ENCODE measurements at regions not wholly inside any gene's neighbourhood (a gene's known extent, or its start where the extent isn't known, plus 50 kb on each side); places are given as distances from the start of the nearest gene placed in this dataset.

DNA sequence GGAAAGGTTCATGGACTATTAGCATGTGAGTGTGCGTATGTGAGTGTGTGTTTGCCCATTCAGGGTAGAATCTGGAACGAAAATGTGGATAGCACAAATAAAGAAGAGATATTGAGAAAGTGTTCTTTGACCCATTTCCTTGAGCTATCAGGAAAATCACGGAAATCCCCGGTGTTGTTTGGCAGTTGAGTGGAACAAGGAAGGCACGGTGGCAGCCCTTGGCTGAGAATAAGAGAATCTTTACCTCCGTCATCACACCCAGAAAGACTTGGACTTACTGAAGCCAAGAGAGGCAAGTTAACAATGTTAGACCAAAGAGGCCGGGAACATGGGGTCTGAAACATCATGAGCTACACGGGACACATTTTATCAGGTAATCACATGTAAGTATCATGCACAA, 588.9 kb upstream of the BTBD3 start:
- no peak for DNase-seq (ENCODE audit: low spot score)
- intact Hi-C loops (cut with DNase I), result no loop called here

GRCh38 chr20:11329271-11329670, 588.4 kb upstream of the BTBD3 start:
- no peak for DNase-seq (ENCODE audit: low spot score)
- intact Hi-C loops (cut with DNase I), result no loop called here

DNA sequence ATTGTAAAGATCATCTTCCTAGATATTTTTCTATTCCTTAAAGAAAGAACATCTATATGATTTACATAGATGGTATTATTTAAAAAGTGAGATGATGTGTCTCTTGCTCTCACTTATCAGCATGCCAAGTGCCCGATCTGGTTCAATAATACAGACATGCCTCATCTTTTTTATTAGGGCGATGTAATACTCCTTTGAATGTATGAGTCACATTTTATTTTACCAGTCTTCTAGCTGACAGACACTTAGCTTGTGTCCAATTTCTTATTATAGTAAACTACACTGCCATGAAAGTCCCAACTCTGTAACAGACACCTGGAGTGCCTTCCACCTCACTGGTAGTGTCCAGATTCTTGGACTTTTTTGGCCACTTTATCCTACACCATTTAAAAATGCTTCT, 586.6 kb upstream of the BTBD3 start:
- DNase-seq (ENCODE audit: low spot score), result no peak
- intact Hi-C loops (cut with DNase I), result no loop called here

DNA sequence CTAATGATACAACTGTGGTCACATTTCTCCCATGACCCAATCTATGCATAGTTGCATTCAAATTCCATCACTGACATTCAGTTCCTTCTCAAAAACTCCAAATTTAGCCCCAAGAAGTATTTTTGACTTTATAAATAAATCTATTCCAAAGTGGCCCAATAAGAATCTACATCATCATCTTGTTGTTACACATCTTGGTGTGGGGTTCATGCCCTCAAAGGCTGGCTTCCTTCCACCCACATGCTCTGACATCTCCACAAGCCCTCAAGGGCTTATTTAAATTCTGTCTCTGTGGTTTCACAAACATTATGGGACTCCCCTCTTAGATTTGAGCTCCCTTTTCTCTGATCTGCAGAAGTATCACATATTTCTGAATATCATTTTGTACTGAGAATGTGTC, 585.3 kb upstream of the BTBD3 start:
- intact Hi-C loops (cut with DNase I), result no loop called here
- DNase-seq (ENCODE audit: low spot score), result no peak

DNA sequence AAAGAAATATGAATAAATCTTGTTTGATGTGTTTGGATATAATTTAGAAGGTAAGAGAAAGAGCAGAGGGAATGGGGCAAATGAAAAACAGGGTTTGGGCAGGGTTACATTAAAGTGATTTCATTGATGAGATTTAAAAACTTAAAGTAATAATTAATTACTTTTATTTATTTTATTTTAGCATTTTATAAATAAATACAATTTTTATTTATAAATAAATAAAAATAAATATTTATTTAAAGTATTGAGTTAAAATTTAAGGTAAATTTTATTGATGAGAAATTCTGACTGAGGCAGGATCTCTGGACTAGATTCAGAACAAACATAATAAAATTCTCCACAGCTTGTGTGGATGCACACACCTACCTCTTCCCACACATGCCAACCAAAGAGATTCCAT, 584.1 kb upstream of the BTBD3 start:
- intact Hi-C loops (cut with DNase I), result no loop called here
- DNase-seq (ENCODE audit: low spot score), result no peak

GRCh38 chr20:11337361-11338130, 580.1 kb upstream of the BTBD3 start:
- intact Hi-C loops (cut with DNase I), result no loop called here
- no peak for DNase-seq (ENCODE audit: low spot score)

DNA sequence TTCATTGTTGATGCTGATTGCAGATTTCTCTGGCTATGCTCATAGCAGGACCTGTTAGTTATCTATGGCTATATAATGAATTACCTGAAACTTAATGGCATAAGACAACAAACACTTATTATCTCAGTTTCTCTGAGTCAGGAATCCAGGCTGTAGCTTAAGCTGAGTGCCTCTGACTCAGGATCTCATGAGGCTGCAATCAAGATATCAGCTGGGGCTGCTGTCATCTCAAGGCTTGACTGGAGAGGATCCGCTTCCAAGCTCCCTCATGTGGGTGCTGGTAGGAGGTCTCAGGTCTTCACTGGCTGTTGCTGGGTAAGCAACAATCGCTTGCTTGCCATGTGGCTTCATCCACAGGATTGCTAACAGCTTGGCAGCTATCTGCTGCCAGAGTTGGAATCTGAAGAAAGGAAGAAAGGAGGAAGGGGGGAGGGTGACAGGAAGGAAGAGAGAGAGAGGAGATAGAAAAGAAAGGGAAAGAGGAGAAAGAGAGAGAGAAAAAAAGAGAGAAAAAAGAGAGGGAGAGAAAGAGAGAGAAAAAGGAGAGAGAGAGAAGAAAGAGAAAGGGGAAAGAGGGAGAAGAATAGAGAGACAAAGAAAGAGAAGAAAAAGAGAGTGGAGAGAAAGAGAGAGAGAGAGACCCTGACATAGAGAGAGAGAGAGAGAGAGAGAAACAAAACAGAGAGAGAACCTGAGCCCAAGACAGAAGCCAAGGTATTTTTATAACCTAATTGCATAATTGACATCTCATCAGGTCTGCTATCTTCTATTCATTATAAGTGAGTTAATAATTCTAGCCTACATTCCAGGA, 579.0 kb upstream of the BTBD3 start:
- intact Hi-C loops (cut with DNase I), result no loop called here

GRCh38 chr20:11344939-11345338, 572.8 kb upstream of the BTBD3 start:
- no peak for DNase-seq (ENCODE audit: low spot score)
- intact Hi-C loops (cut with DNase I), result no loop called here

More for the DNA sequence above, 579.0 kb upstream of the BTBD3 start:
- DNase-seq (ENCODE audit: low spot score), result no peak

DNA sequence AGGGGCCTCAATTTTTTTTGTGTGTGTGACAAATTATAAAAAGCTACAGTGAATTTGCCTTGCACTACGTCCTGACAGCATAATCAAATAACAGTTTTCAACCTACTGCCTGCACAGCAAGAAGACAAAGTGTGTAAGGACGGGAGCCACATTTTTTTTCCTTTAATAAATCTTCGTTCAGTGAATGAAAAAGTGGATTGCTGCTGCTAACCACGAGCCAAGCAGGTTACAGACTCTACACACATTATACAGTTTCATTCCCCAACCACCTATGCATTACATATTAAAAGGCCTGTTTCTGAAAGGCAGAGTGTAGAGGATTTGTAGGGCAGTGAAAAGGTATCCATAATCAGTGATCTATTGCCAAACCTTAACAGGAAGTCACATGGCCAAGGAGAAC, 570.0 kb upstream of the BTBD3 start:
- intact Hi-C loops (cut with DNase I), result no loop called here
- DNase-seq (ENCODE audit: low spot score), result no peak

GRCh38 chr20:11350126-11351005, 567.3 kb upstream of the BTBD3 start:
- DNase-seq (ENCODE audit: low spot score), result no peak
- intact Hi-C loops (cut with DNase I), result no loop called here

DNA sequence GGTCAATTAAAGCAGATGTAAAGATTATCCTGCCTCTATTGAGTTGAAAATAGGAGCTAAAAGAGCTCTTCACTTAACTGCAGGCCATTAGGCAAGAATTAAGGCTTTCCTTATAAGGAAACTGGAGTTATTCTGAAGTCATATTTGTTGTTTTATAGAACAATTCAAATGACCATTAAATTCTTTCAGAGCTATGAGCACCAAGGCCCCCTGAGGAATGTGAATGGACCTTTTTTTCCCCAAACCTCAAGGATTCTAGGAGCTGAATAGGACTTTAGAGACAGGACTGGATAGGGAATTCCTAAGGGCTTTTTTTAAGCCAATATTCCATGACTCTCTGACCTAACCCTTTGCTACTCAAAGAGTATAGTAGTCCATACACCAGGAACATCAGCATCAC, 565.7 kb upstream of the BTBD3 start:
- intact Hi-C loops (cut with DNase I), result no loop called here
- no peak for DNase-seq (ENCODE audit: low spot score)

GRCh38 chr20:11354846-11355245, 562.8 kb upstream of the BTBD3 start:
- no peak for DNase-seq (ENCODE audit: low spot score)
- intact Hi-C loops (cut with DNase I), result no loop called here

DNA sequence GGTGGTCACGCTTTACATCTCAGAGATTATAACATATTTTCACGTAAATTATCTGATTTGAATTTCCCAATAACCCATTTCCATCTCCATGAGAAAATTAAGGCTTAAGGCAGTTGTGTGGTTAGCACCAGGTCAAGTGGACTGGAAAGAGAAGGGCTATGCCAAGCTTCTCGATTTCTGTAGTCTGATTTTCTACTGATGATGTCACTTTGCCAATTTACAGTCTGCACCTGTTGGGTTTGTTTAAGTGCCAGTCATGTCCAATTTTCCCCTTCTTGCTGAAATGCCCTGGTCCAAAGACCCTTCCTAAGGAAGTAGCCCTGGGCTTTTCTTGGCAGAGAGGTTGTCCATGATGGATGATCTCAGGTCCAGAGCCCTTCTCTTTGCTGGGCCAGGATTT, 562.3 kb upstream of the BTBD3 start:
- intact Hi-C loops (cut with DNase I), result no loop called here
- no peak for DNase-seq (ENCODE audit: low spot score)

DNA sequence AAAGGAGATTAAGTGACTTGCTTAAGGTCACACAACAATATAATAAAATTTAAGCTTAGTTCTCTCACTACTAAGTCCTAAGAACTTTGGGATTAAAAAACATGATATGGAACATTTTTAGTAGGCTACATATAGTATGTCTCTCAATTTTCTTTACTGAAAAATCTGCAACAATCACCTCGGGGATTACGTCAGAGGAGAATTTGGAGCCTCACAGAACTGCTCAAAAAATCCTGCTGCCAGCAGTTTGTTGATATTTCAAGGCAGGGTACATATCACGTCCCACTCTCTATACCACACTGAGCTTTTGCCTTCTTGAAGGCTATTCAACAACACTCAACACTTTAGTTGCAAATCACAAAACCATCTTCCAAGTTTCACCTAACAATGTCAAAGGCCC, 561.6 kb upstream of the BTBD3 start:
- intact Hi-C loops (cut with DNase I), result no loop called here
- no peak for DNase-seq (ENCODE audit: low spot score)

GRCh38 chr20:11362450-11362849, 555.2 kb upstream of the BTBD3 start:
- intact Hi-C loops (cut with DNase I), result no loop called here
- DNase-seq (ENCODE audit: low spot score), result no peak

DNA sequence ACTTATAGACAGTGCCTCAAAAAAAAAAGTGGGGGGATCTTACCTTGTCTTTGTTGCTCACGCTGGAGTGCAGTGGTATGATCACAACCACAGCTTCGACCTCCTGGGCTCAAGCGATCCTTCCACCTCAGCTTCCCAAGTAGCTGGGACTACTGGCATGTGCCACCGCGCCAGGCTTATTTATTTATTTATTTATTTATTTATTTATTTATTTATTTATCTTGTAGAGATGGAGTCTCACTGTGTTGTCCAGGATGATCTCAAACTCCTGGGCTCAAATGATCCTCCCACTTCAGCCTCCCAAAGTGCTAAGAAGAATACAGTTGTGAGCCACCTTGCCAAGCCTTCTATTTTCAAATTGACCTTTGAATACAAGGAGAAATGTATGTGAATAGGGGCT, 553.0 kb upstream of the BTBD3 start:
- no peak for DNase-seq (ENCODE audit: low spot score)
- intact Hi-C loops (cut with DNase I), result no loop called here

DNA sequence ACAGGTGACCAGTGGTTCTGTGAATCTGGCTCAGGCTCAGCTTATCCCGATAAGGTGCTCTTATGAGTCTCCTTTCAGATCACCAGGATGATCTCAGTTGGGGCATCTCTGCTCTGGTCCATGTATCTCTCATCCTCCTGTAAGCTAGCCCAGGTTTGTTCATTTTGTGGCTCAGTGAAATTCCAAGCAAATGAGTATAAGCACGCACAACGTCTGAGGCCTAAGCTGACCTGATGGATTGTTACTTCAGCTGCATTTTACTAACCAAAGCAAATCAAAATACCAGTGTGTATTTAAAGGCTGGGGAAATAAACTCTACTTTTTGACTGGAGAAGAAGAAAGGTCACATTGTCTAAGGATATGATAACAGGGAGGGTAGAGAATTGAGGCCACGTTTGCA, 551.0 kb upstream of the BTBD3 start:
- intact Hi-C loops (cut with DNase I), result no loop called here
- DNase-seq (ENCODE audit: low spot score), result no peak

GRCh38 chr20:11368499-11368898, 549.2 kb upstream of the BTBD3 start:
- intact Hi-C loops (cut with DNase I), result no loop called here
- DNase-seq (ENCODE audit: low spot score), result no peak

DNA sequence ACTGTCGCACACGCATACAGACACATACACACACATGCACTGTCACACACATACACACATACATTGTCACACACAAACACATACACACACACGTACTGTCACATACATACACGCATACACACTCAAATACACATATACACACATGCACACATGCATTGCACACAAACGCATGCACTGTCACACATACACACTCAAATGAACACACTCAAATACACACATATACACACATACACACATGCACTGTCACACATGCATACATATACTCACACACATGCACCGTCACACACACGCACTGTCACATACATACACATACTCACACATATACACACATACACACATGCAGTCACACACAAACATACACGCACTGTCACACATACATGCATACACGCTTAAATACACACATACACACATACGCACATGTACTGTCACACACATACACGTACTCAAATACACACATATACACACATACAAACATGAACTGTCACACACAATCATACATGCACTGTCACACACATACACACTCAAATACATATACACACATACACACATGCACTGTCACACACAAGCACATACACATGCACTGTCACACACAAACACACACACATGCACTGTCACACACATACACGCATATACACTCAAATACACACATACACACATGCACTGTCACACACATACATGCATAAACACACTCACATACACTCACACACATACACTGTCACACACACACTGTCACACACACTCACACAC, 548.6 kb upstream of the BTBD3 start:
- no peak for DNase-seq (ENCODE audit: low spot score)
- intact Hi-C loops (cut with DNase I), result no loop called here

GRCh38 chr20:11371831-11372230, 545.9 kb upstream of the BTBD3 start:
- intact Hi-C loops (cut with DNase I), result no loop called here
- no peak for DNase-seq (ENCODE audit: low spot score)

Measured in cardiac septum (tissue), 1 donor.